Astrocyte (in vitro differentiated cells and primary cell): ENCODE measurements at regions not wholly inside any gene's neighbourhood (a gene's known extent, or its start where the extent isn't known, plus 50 kb on each side); places are given as distances from the start of the nearest gene placed in this dataset.

Experiments
- CTCF ChIP-seq: IDR thresholded peaks from 2 replicates; pipeline ENCODE4 v1.5.1; 2011; ENCODE audit warnings: low read depth, mild to moderate bottlenecking, inconsistent platforms, low read length, moderate library complexity; ENCODE audit not compliant: insufficient read depth
- EZH2 ChIP-seq: IDR thresholded peaks from 2 replicates; pipeline ENCODE4 v1.6.1; 2012; ENCODE audit warnings: mild to moderate bottlenecking, low read length, inconsistent platforms; ENCODE audit not compliant: insufficient read depth

DNA sequence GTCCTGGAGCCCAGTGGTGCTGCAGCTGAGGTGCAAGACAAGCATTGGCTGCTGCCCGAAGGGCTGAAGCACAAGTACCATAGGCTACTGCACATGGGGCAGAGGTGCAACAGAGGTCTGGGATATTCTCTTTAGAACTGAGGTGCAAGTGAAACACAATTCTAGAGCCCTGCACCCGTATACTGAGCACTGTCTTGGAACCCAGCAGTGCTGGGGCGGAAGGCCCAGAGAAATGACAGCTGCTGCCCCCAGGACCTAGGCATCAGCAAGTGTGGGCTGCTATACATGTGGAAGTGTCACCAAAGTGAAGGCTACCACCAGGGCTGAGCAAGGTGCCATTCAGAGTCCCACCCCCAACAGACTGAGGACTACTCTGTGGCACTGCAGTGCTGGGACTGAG, 393.6 kb upstream of the STEAP1 start:
- TF ChIP-seq CTCF (no peak), EZH2 (no peak)
